HepG2 (cell line): ENCODE measurements at regions not wholly inside any gene's neighbourhood (a gene's known extent, or its start where the extent isn't known, plus 50 kb on each side); places are given as distances from the start of the nearest gene placed in this dataset.

Experiments used
- ATAC-seq: fragments of 200-7000 bp; cut with Tn5 transposase; 3 replicates; pipeline ENCODE4 v1.9.1; 2020; ENCODE audit warnings: mild to moderate bottlenecking, moderate library complexity
- BruUV-seq: library from RNA; stranded (reverse); fragments of 400-500 nt; replicated peaks from 2 replicates; lab custom pipeline; 2021; lab: Mats Ljungman, UMichigan
- CTCF ChIA-PET: fragments of 300-600 bp; formaldehyde crosslinking; extraction: SDS; loops from one replicate; lab custom pipeline; 2021; ENCODE audit warnings: low total read pairs, inconsistent platforms, low intra/inter-chr PET ratio; lab: Yijun Ruan, JAX
- POLR2A ChIA-PET: fragments of 350-600 bp; sonication (Branson Sonifier 250); formaldehyde crosslinking; loops from one replicate; lab custom pipeline; 2020; ENCODE audit warnings: antibody characterized with exemption, inconsistent platforms; lab: Yijun Ruan, JAX
- DNase-seq: peaks from one replicate; pipeline ENCODE4 v3.0.0-alpha.2; 2015; ENCODE audit warnings: low spot score
- FAIRE-seq: peaks from 3 replicates; lab custom pipeline; 2011; peaks lifted over from hg19 to GRCh38; lab: Jason Lieb, UNC
- H2AFZ ChIP-seq: one replicate; pipeline ENCODE4 v1.6.1; 2011; ENCODE audit warnings: low read length, inconsistent platforms
- H3K27ac ChIP-seq: fragments of 300-600 bp; 3 replicates; pipeline ENCODE4 v1.8.0; 2011; ENCODE audit warnings: mixed run types, mild to moderate bottlenecking, mixed read lengths, low read length, inconsistent platforms; ENCODE audit not compliant: insufficient read depth; ENCODE audit errors: extremely low read length
- H3K27me3 ChIP-seq, 2 experiments: fragments of 200-600 bp in 1 of 2; 2 replicates in 1 of 2; 3 replicates in 1 of 2; pipeline versions ENCODE4 v1.6.0 to v1.8.0; 2011; ENCODE audit warnings: low read length in 2 of 2, mild to moderate bottlenecking in 2 of 2, moderate library complexity in 2 of 2, inconsistent platforms in 1 of 2; ENCODE audit not compliant: insufficient read depth in 2 of 2, control insufficient read depth in 1 of 2
- H3K36me3 ChIP-seq, 2 experiments: fragments of 200-600 bp in 1 of 2; replicated peaks in 1 of 2; 2 replicates in 1 of 2; 3 replicates in 1 of 2; pipeline versions ENCODE4 v1.5.1 to v1.8.0; 2011; ENCODE audit warnings: low read length in 2 of 2, inconsistent platforms in 1 of 2; ENCODE audit not compliant: insufficient read depth in 2 of 2, control insufficient read depth in 1 of 2
- H3K4me1 ChIP-seq: 2 replicates; pipeline ENCODE4 v1.5.1; 2012; ENCODE audit warnings: low read length, inconsistent platforms; ENCODE audit not compliant: insufficient read depth
- H3K4me2 ChIP-seq: 2 replicates; pipeline ENCODE4 v1.6.0; 2011; ENCODE audit warnings: low read depth, low read length, inconsistent platforms
- H3K4me3 ChIP-seq, 3 experiments: fragments of 200-600 bp in 1 of 3; sonication (generic), shearing (Covaris generic) in 1 of 3; replicated peaks in 1 of 3; 2 replicates each; pipeline ENCODE4 v1.5.1; 2011 to 2016; ENCODE audit warnings: low read length in 3 of 3, inconsistent platforms in 2 of 3, low read depth in 2 of 3, mild to moderate bottlenecking in 2 of 3, control low read depth in 1 of 3, mixed read lengths in 1 of 3; ENCODE audit not compliant: insufficient read depth in 1 of 3
- H3K79me2 ChIP-seq: one replicate; pipeline ENCODE4 v1.6.1; 2011; ENCODE audit warnings: low read length, inconsistent platforms; ENCODE audit not compliant: insufficient read depth
- H3K9ac ChIP-seq: 2 replicates; pipeline ENCODE4 v1.6.0; 2011; ENCODE audit warnings: mild to moderate bottlenecking, low read depth, low read length, inconsistent platforms; ENCODE audit not compliant: insufficient read depth
- H3K9me3 ChIP-seq: 2 replicates; pipeline ENCODE4 v1.5.1; 2012; ENCODE audit warnings: mild to moderate bottlenecking, low read length
- H4K20me1 ChIP-seq: 2 replicates; pipeline ENCODE4 v1.6.0; 2011; ENCODE audit warnings: inconsistent platforms, mild to moderate bottlenecking, low read length, moderate library complexity; ENCODE audit not compliant: insufficient read depth
- AKNA ChIP-seq: sonication (generic); formaldehyde crosslinking; IDR thresholded peaks from 2 replicates; pipeline ENCODE4 v1.4.0; 2020; ENCODE audit warnings: missing genetic modification reagents, borderline replicate concordance
- ARID3A ChIP-seq: IDR thresholded peaks from 2 replicates; pipeline ENCODE4 v1.6.1; 2012; ENCODE audit warnings: low read depth, low read length, improper control_type of control experiment
- CC2D1A ChIP-seq: sonication (generic); formaldehyde crosslinking; IDR thresholded peaks from 2 replicates; pipeline ENCODE4 v1.8.1; 2023; ENCODE audit warnings: mild to moderate bottlenecking, missing genetic modification reagents
- ELF4 ChIP-seq: sonication (generic); formaldehyde crosslinking; IDR thresholded peaks from 2 replicates; pipeline ENCODE4 v1.5.0; 2020; ENCODE audit warnings: missing genetic modification reagents, mild to moderate bottlenecking, moderate library complexity, borderline replicate concordance
- ESRRA ChIP-seq: sonication (generic); formaldehyde crosslinking; IDR thresholded peaks from 2 replicates; pipeline ENCODE4 v1.5.1; 2020; ENCODE audit warnings: mild to moderate bottlenecking, low read depth, missing genetic modification reagents
- HDAC2 ChIP-seq: sonication (generic); formaldehyde crosslinking; IDR thresholded peaks from 2 replicates; pipeline ENCODE4 v1.4.0; 2020; ENCODE audit warnings: missing genetic modification reagents
- PRDM10 ChIP-seq: sonication (generic); formaldehyde crosslinking; IDR thresholded peaks from 2 replicates; pipeline ENCODE4 v1.4.0; 2020; ENCODE audit warnings: low read depth, missing genetic modification reagents
- RORA ChIP-seq: sonication (generic); formaldehyde crosslinking; IDR thresholded peaks from 2 replicates; pipeline ENCODE4 v1.5.0; 2020; ENCODE audit warnings: mild to moderate bottlenecking, missing genetic modification reagents, moderate library complexity
- SP4 ChIP-seq: sonication (generic); formaldehyde crosslinking; IDR thresholded peaks from 2 replicates; pipeline ENCODE4 v1.8.1; 2023; ENCODE audit warnings: mild to moderate bottlenecking, missing genetic modification reagents
- TCF12 ChIP-seq, 2 experiments: fragments of 450-650 bp in 1 of 2; sonication (generic) in 1 of 2; formaldehyde crosslinking in 1 of 2; IDR thresholded peaks; 2 replicates each; pipeline versions ENCODE4 v1.6.1 to v1.8.0; 2017 to 2022; ENCODE audit warnings: antibody characterized with exemption in 1 of 2, mild to moderate bottlenecking in 1 of 2, missing genetic modification reagents in 1 of 2, moderate library complexity in 1 of 2
- TCF7L2 ChIP-seq: IDR thresholded peaks from 2 replicates; pipeline ENCODE4 v1.6.1; 2011; ENCODE audit warnings: mild to moderate bottlenecking, low read depth, low read length, moderate library complexity
- ZNF558 ChIP-seq: sonication (generic); formaldehyde crosslinking; IDR thresholded peaks from 2 replicates; pipeline ENCODE4 v1.9.0; 2022; ENCODE audit warnings: mild to moderate bottlenecking, missing genetic modification reagents, borderline replicate concordance
- ZNF780A ChIP-seq: sonication (generic); formaldehyde crosslinking; IDR thresholded peaks from 2 replicates; pipeline ENCODE4 v1.8.0; 2022; ENCODE audit warnings: mild to moderate bottlenecking, missing genetic modification reagents, moderate library complexity
- ZSCAN31 ChIP-seq: sonication (generic); formaldehyde crosslinking; IDR thresholded peaks from 2 replicates; pipeline ENCODE4 v1.5.0; 2020; ENCODE audit warnings: low read depth, mild to moderate bottlenecking, missing genetic modification reagents
- WGBS: methylation state at CpG from one replicate; pipeline ENCODE4 v1.1.6; 2017; ENCODE audit warnings: low lambda C conversion rate; 5-methylcytosine and 5-hydroxymethylcytosine counted together
- in situ Hi-C: cut with HindIII; loops from 2 replicates; pipeline ENCODE4 v1.10.0; 2017; ENCODE audit warnings: low pct_unique_long_range_greater_than_20kb; ENCODE audit not compliant: extremely low pct_ligation_motif_present
- intact Hi-C: fragments of 100-400 bp; cut with micrococcal nuclease; formaldehyde crosslinking; loops from one replicate; pipeline ENCODE4 v1.10.0; 2022; ENCODE audit not compliant: unreplicated experiment

- no peak for DNase-seq
- TF ChIP-seq ZSCAN31 (CRISPR knock-in tag) (no peak), CC2D1A (CRISPR knock-in tag) (no peak), PRDM10 (CRISPR knock-in tag) (no peak), TCF12 (IDR thresholded peaks at IDR 0.05) (no peak), TCF12 (CRISPR knock-in tag; IDR thresholded peaks at IDR 0.05) (no peak), AKNA (no peak), TCF7L2 (no peak), ZNF558 (CRISPR knock-in tag) (no peak), ARID3A (no peak), ESRRA (no peak), ELF4 (CRISPR knock-in tag) (no peak), ZNF780A (CRISPR knock-in tag) (no peak), HDAC2 (CRISPR knock-in tag) (no peak), RORA (CRISPR knock-in tag) (no peak), SP4 (no peak)
- ChIA-PET CTCF (no interaction called here), POLR2A (no interaction called here)
- H3K4me1 ChIP-seq: no peaks in the 10 kb centered on the region
- no peak overlapping the region for H2AFZ ChIP-seq
- no TSS peak for BruUV-seq
- peaks cover 2 to 63% of the 10 kb centered on the region in 2 experiments; a peak in 4 of 5 replicates for H3K27me3 ChIP-seq
- no peak overlapping the region for H3K4me2 ChIP-seq
- H3K9ac ChIP-seq: no peak overlapping the region
- H4K20me1 ChIP-seq: 0 out of 2 replicates have a peak, but pooled peaks cover 2% of the 10 kb centered on the region
- 41% methylated on average over 5 of the region's 6 CpGs for WGBS
- no peak for FAIRE-seq
- ATAC-seq: no peak
- H3K27ac ChIP-seq: no peak overlapping the region
- in situ Hi-C loops (loop anchor here (5.0 to 10.0 kb wide), 3 partner anchors 203 to 780 kb away; no protein-coding TSS in a partner anchor), intact Hi-C loops (loop anchor here (5.0 kb wide), 2 partner anchors 415 to 780 kb away; no protein-coding TSS in a partner anchor)
- no peaks in the 10 kb centered on the region for H3K36me3 ChIP-seq
- H3K4me3 ChIP-seq: no peak overlapping the region
- no peaks in the 10 kb centered on the region for H3K79me2 ChIP-seq
- H3K9me3 ChIP-seq: no peaks in the 10 kb centered on the region
These were observed 132.9 kb downstream of the TPRA1 start for GRCh38 chr3:127457546-127458145.
